Aorta (tissue), 5 donors: ENCODE measurements at regions not wholly inside any gene's neighbourhood (a gene's known extent, or its start where the extent isn't known, plus 50 kb on each side); places are given as distances from the start of the nearest gene placed in this dataset.
"Not testable (repeated sequence)": the region's sequence is repeated elsewhere in the genome, so short reads cannot be mapped to it uniquely, and the experiment has no call there.

Experiments used
- ATAC-seq: fragments of 200-7000 bp; cut with Tn5 transposase; one replicate; pipeline ENCODE4 v1.9.1; 2022; ENCODE audit warnings: moderate library complexity; ENCODE audit not compliant: low FRiP score
- DNase-seq, 2 donors: peaks; one replicate each; pipeline ENCODE4 v3.0.0-alpha.2; 2020
- H3K27ac ChIP-seq, 2 donors: one replicate each; pipeline ENCODE4 v1.5.1; 2013; ENCODE audit warnings: low read length in 2 of 2, mild to moderate bottlenecking in 2 of 2, moderate library complexity in 2 of 2, control low read depth in 1 of 2, inconsistent platforms in 1 of 2, low read depth in 1 of 2
- H3K27me3 ChIP-seq, 2 donors: one replicate each; pipeline ENCODE4 v1.6.1; 2013; ENCODE audit warnings: control low read depth in 1 of 2, low read length in 1 of 2, mild to moderate bottlenecking in 1 of 2, moderate library complexity in 1 of 2; ENCODE audit not compliant: insufficient read depth in 2 of 2, control insufficient read depth in 1 of 2
- H3K36me3 ChIP-seq, 2 donors: one replicate each; pipeline ENCODE4 v1.6.1; 2013; ENCODE audit warnings: control low read depth in 1 of 2, low read length in 1 of 2, mild to moderate bottlenecking in 1 of 2; ENCODE audit not compliant: insufficient read depth in 2 of 2, control insufficient read depth in 1 of 2
- H3K4me1 ChIP-seq, 2 donors: one replicate each; pipeline ENCODE4 v1.6.1; 2013; ENCODE audit warnings: low read length in 2 of 2, control low read depth in 1 of 2, mild to moderate bottlenecking in 1 of 2, moderate library complexity in 1 of 2; ENCODE audit not compliant: insufficient read depth in 2 of 2, control insufficient read depth in 1 of 2
- H3K4me3 ChIP-seq, 2 donors: one replicate each; pipeline ENCODE4 v1.5.1; 2013; ENCODE audit warnings: low read length in 2 of 2, control low read depth in 1 of 2, mild to moderate bottlenecking in 1 of 2
- H3K9me3 ChIP-seq: one replicate; pipeline ENCODE4 v1.6.1; 2013; ENCODE audit warnings: mild to moderate bottlenecking, low read length; ENCODE audit not compliant: control insufficient read depth
- WGBS, 2 donors: extraction: QIAGEN DNeasy Blood & Tissue Kit; methylation state at CpG; one replicate each; pipeline ENCODE4 v1.1.7; 2013; 5-methylcytosine and 5-hydroxymethylcytosine counted together
- intact Hi-C, 2 donors: fragments of 100-400 bp; cut with DNase I; formaldehyde crosslinking; loops; one replicate each; pipeline versions ENCODE4 v1.14.2 to v1.15.0; 2022
- donor health status: healthy with polysubstance abuse.
- donor health status: Bipolar disorder and iron deficiency.
- donor health status: DM: no; HTN: no; CAD: no.
- donor health status: DM: no; HTN: no; CAD: no.
- donor health status: DM: yes; HTN: yes; CAD: no.

DNA sequence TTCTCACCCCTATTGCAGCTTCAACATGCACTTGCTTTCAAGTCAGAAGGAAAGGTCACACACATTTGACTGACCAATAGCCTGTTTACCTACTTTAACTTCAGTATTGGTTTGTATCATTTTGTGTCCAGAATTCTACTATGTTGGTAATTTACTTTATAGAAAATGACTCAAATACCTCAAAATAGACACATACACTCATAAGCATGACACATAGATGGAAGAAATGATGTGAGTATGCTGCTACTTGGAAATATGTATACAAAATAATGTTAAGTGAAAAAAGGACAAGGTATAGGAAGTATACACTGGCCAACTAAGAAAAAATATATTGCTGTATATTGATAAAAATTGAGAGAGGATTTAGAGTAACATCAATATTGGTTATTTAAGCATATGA lies 98.8 kb upstream of the CASK start:
- H3K27me3 ChIP-seq, result no peaks in the 10 kb centered on the region
- intact Hi-C loops, result no loop called here

DNA sequence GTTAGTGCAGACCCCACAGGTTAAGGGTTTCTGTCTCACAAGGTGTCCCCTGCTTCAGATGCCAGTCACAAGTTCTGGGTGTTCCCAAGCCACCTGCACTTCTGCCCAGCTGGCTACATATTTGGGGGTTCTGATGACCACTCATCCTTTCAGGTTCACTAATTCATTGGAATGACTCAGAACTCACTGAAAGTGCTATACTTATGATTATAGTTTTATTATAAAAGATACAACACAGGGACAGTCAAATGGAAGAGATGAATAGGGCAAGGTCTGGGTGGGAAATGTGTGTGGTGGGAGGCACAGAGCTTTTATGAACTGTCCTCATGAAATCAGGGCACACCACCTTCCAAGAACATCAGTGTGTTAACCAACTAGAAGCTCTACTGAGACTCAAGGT lies 97.7 kb upstream of the CASK start:
- Histone ChIP-seq H3K4me1 (no peaks in the 10 kb centered on the region), H3K36me3 (no peaks in the 10 kb centered on the region), H3K9me3 (no peaks in the 10 kb centered on the region), H3K27ac (no peak overlapping the region), H3K27me3 (no peaks in the 10 kb centered on the region), H3K4me3 (no peak overlapping the region)
- intact Hi-C loops, result no loop called here
- no peak for DNase-seq
- ATAC-seq, result no peak

More for the DNA sequence above, 98.8 kb upstream of the CASK start:
- Histone ChIP-seq H3K4me1 (no peaks in the 10 kb centered on the region), H3K4me3 (no peak overlapping the region), H3K36me3 (no peaks in the 10 kb centered on the region), H3K9me3 (no peaks in the 10 kb centered on the region), H3K27ac (no peak overlapping the region)
- DNase-seq (no peak), ATAC-seq (no peak)

DNA sequence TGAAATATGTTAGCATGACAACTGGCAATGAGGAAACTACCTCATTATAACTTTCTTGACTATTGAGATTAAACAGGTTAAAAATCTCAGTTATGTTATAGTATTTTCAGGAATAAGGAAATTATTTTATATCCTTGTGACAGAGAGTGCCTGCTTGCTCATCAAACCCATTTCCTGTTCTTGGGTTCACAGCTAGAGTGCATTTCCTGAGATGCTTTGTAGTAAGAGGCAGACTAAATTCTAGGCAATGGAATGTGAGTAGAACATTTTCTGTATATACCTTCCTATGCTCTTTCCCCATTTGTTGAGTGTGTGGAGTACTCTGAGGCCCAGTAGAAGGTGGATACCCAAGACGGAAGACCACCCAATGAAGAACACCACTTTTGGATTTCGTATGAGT lies 96.9 kb upstream of the CASK start:
- Histone ChIP-seq H3K4me1 (no peaks in the 10 kb centered on the region), H3K4me3 (no peak overlapping the region), H3K9me3 (no peaks in the 10 kb centered on the region), H3K27me3 (no peaks in the 10 kb centered on the region), H3K27ac (no peak overlapping the region), H3K36me3 (no peaks in the 10 kb centered on the region)
- 95 to 97% methylated on average over 2 of the region's 2 CpGs for WGBS, 2 donors
- ATAC-seq, result no peak
- intact Hi-C loops, result no loop called here
- DNase-seq, result no peak

GRCh38 chrX:42017971-42018370 lies 94.6 kb upstream of the CASK start:
- Histone ChIP-seq H3K27ac (no peak overlapping the region), H3K9me3 (no peaks in the 10 kb centered on the region), H3K27me3 (no peaks in the 10 kb centered on the region), H3K4me1 (no peaks in the 10 kb centered on the region), H3K4me3 (no peak overlapping the region), H3K36me3 (no peaks in the 10 kb centered on the region)
- DNase-seq, result no peak
- intact Hi-C loops, result no loop called here
- ATAC-seq, result no peak
- 21 to 40% methylated on average over 1 of the region's 1 CpG for WGBS, 2 donors

DNA sequence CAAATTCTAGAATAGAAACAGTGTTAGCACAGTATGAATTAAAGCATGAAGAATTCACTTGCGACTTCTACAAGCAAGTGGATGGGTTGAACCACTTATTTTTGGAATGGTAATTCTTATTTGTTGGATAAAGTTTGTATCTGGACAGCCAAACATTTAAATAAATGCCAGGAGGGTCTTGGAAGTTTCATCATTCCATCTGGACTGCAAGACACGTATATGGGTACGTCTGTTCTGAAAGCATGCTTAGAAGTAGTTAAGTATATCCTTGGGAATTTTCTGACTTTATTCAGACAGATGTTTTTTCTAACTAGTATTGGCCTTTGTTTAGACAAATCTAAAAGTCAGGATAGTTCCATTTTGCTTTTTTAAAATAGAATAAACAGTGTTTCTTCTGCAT lies 77.5 kb upstream of the CASK start:
- Histone ChIP-seq H3K36me3 (no peaks in the 10 kb centered on the region), H3K4me1 (no peaks in the 10 kb centered on the region), H3K4me3 (no peak overlapping the region), H3K9me3 (no peaks in the 10 kb centered on the region), H3K27me3 (no peaks in the 10 kb centered on the region), H3K27ac (no peak overlapping the region)
- ATAC-seq, result no peak
- WGBS, 2 donors, result 64 to 74% methylated on average over 3 of the region's 3 CpGs
- intact Hi-C loops, result no loop called here
- no peak for DNase-seq

GRCh38 chrX:41984628-41985027 lies 61.3 kb upstream of the CASK start:
- no peaks in the 10 kb centered on the region for H3K9me3 ChIP-seq
- intact Hi-C loops, result no loop called here
- WGBS, 2 donors, result 73 to 81% methylated on average over 6 of the region's 6 CpGs
- H3K27ac ChIP-seq, result no peak overlapping the region
- DNase-seq (no peak), ATAC-seq (no peak)
- H3K36me3 ChIP-seq, result no peaks in the 10 kb centered on the region
- no peaks in the 10 kb centered on the region for H3K4me1 ChIP-seq
- no peaks in the 10 kb centered on the region for H3K27me3 ChIP-seq
- no peak overlapping the region for H3K4me3 ChIP-seq

DNA sequence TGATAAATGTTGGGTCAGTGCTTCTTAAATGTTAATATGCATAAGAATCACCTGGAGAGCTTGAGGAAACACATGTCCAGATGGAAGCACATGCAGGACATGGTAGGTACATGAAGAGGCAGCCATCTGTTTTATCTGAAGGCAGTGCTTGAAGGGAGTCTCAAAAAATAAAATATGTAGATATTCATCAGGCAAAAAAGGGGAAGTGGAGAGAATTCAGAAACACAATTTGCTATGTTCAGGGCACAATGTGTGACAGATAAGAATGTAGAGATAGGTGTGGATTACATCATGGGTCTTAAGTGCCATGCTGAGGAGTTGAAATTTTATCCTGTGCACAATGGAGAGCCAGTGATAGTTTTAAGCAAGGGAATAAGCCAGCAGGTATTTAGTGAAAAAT lies 59.6 kb upstream of the CASK start:
- DNase-seq, result no peak
- intact Hi-C loops, result no loop called here
- H3K27ac ChIP-seq, result no peak overlapping the region
- no peak overlapping the region for H3K4me3 ChIP-seq
- ATAC-seq, result no peak
- H3K27me3 ChIP-seq, result no peaks in the 10 kb centered on the region
- H3K9me3 ChIP-seq, result no peaks in the 10 kb centered on the region
- no peaks in the 10 kb centered on the region for H3K36me3 ChIP-seq
- H3K4me1 ChIP-seq, result no peaks in the 10 kb centered on the region

DNA sequence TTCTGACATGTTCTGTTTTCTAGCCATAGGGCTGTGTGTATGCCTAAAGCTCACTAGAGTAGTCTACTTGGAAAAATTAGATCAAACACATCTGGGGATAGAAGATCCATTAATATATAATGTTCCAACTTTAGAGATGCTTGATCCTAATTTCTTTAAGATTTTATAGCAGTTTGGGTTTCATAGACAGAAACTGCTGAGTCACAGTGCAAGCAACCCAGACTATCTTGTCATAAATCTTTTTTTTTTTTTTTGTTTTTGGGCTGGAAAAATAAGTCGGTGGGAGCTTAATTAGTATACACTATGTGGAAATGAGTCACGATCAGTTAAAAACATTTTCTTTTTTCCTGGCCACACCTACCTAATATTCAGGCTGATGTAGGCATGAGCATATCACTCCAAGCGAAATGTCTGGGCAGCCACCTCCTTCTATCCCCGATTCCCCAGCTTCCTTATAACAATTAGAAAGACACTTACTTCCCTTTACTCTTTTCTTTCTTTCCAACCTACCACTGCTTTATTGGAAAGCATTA lies 58.2 kb upstream of the CASK start:
- Histone ChIP-seq H3K36me3 (no peaks in the 10 kb centered on the region), H3K27ac (no peak overlapping the region), H3K4me3 (no peak overlapping the region), H3K9me3 (no peaks in the 10 kb centered on the region), H3K4me1 (no peaks in the 10 kb centered on the region), H3K27me3 (no peaks in the 10 kb centered on the region)
- intact Hi-C loops, result no loop called here
- ATAC-seq (no peak), DNase-seq (no peak)
- whole genome bisulfite sequencing, 2 donors, result 72 to 90% methylated on average over 4 of the region's 4 CpGs

DNA sequence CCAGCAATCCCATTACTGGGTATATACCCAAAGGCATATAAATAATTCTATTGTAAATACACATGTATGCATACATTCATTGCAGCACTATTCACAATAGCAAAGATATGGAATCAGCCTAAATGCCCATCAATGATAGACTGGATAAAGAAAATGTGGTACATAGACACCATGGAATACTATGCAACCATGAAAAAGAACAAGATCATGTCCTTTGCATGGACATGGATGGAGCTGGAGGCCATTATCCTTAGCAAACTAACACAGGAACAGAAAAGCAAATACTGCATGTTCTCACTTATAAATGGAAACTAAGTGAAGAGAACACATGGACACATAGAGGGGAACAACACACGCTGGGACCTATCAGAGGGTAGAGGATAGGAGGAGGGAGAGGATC lies 51.3 kb upstream of the CASK start:
- WGBS, 2 donors, result 100% methylated on average over 1 of the region's 1 CpG
- intact Hi-C loops, ATAC-seq, DNase-seq, H3K9me3 ChIP-seq, H3K27ac ChIP-seq, H3K4me1 ChIP-seq, H3K27me3 ChIP-seq, H3K36me3 ChIP-seq, H3K4me3 ChIP-seq: not testable (repeated sequence)
